ENCODE measurements at regions not wholly inside any gene's neighbourhood (a gene's known extent, or its start where the extent isn't known, plus 50 kb on each side); places are given as distances from the start of the nearest gene placed in this dataset.
"Not testable (repeated sequence)": the region's sequence is repeated elsewhere in the genome, so short reads cannot be mapped to it uniquely, and the experiment has no call there.

GRCh38 chr11:41519696-41520095 is 60.2 kb upstream of the LRRC4C start:
- DNase-seq (ENCODE audit: insufficient read length, low spot score) (no peak), FAIRE-seq (no peak)

- DNase-seq (ENCODE audit: insufficient read length, low spot score) (no peak), FAIRE-seq (no peak)
Observed at GRCh38 chr11:41522391-41522790, 62.9 kb upstream of the LRRC4C start.

- FAIRE-seq: no peak
Observed at GRCh38 chr11:41522899-41523672, 63.6 kb upstream of the LRRC4C start.

GRCh38 chr11:41527530-41527929 is 68.1 kb upstream of the LRRC4C start:
- no peak for FAIRE-seq
- no peak for DNase-seq (ENCODE audit: insufficient read length, low spot score)

More at GRCh38 chr11:41522899-41523672, 63.6 kb upstream of the LRRC4C start:
- no peak for DNase-seq (ENCODE audit: insufficient read length, low spot score)

- no peak for DNase-seq (ENCODE audit: insufficient read length, low spot score)
- FAIRE-seq: peak; percentile 98
Observed at GRCh38 chr11:41532413-41532812, 73.0 kb upstream of the LRRC4C start.

GRCh38 chr11:41533761-41534160 is 74.3 kb upstream of the LRRC4C start:
- DNase-seq (ENCODE audit: insufficient read length, low spot score): no peak

GRCh38 chr11:41534391-41534790 is 74.9 kb upstream of the LRRC4C start:
- FAIRE-seq (no peak), DNase-seq (ENCODE audit: insufficient read length, low spot score) (no peak)

More at GRCh38 chr11:41533761-41534160, 74.3 kb upstream of the LRRC4C start:
- no peak for FAIRE-seq

- FAIRE-seq (no peak), DNase-seq (ENCODE audit: insufficient read length, low spot score) (no peak)
Observed at GRCh38 chr11:41534861-41535260, 75.4 kb upstream of the LRRC4C start.

- no peak for DNase-seq (ENCODE audit: insufficient read length, low spot score)
Observed at GRCh38 chr11:41536021-41536568, 76.6 kb upstream of the LRRC4C start.

GRCh38 chr11:41544902-41545301 is 85.5 kb upstream of the LRRC4C start:
- not testable (repeated sequence) for DNase-seq (ENCODE audit: insufficient read length, low spot score); FAIRE-seq

More at GRCh38 chr11:41536021-41536568, 76.6 kb upstream of the LRRC4C start:
- FAIRE-seq: no peak

GRCh38 chr11:41578421-41579051 is 119.1 kb upstream of the LRRC4C start:
- no peak for FAIRE-seq
- no peak for DNase-seq (ENCODE audit: insufficient read length, low spot score)

GRCh38 chr11:41579546-41579945 is 120.1 kb upstream of the LRRC4C start:
- FAIRE-seq (no peak), DNase-seq (ENCODE audit: insufficient read length, low spot score) (no peak)

GRCh38 chr11:41609511-41609910 is 150.1 kb upstream of the LRRC4C start:
- DNase-seq (ENCODE audit: insufficient read length, low spot score) (no peak), FAIRE-seq (no peak)

- DNase-seq (ENCODE audit: insufficient read length, low spot score) (no peak), FAIRE-seq (no peak)
Observed at GRCh38 chr11:41612415-41612814, 153.0 kb upstream of the LRRC4C start.

- DNase-seq (ENCODE audit: insufficient read length, low spot score): no peak
- FAIRE-seq: no peak
Observed at GRCh38 chr11:41613326-41613725, 153.9 kb upstream of the LRRC4C start.

- no peak for FAIRE-seq
Observed at GRCh38 chr11:41622707-41623359, 163.4 kb upstream of the LRRC4C start.

GRCh38 chr11:41659985-41660384 is 200.5 kb upstream of the LRRC4C start:
- no peak for FAIRE-seq
- no peak for DNase-seq (ENCODE audit: insufficient read length, low spot score)

More at GRCh38 chr11:41622707-41623359, 163.4 kb upstream of the LRRC4C start:
- no peak for DNase-seq (ENCODE audit: insufficient read length, low spot score)

- DNase-seq (ENCODE audit: insufficient read length, low spot score) (no peak), FAIRE-seq (no peak)
Observed at GRCh38 chr11:41660585-41660984, 201.1 kb upstream of the LRRC4C start.

GRCh38 chr11:41665441-41666360 is 206.2 kb upstream of the LRRC4C start:
- DNase-seq (ENCODE audit: insufficient read length, low spot score) (no peak), FAIRE-seq (no peak)

- FAIRE-seq (no peak), DNase-seq (ENCODE audit: insufficient read length, low spot score) (no peak)
Observed at GRCh38 chr11:41666951-41667653, 207.7 kb upstream of the LRRC4C start.
